GM12878 (cell line): ENCODE measurements at regions not wholly inside any gene's neighbourhood (a gene's known extent, or its start where the extent isn't known, plus 50 kb on each side); places are given as distances from the start of the nearest gene placed in this dataset.

Experiments
- ATF3 ChIP-seq: IDR thresholded peaks from 2 replicates; pipeline ENCODE4 v1.6.1; 2011; ENCODE audit warnings: low read depth, mild to moderate bottlenecking, low read length, moderate library complexity, borderline replicate concordance; ENCODE audit errors: extremely low read depth
- BRCA1 ChIP-seq: IDR thresholded peaks from 2 replicates; pipeline ENCODE4 v1.6.1; 2011; ENCODE audit warnings: low read depth, low read length, improper control_type of control experiment
- CHD2 ChIP-seq: IDR thresholded peaks from 2 replicates; pipeline ENCODE4 v1.6.1; 2011; ENCODE audit warnings: low read depth, low read length, improper control_type of control experiment, borderline replicate concordance
- DPF2 ChIP-seq: fragments of 450-650 bp; IDR thresholded peaks from 2 replicates; pipeline ENCODE4 v1.6.1; 2017; ENCODE audit warnings: mild to moderate bottlenecking
- EP300 ChIP-seq, 2 experiments: fragments of 150-350 bp in 1 of 2; IDR thresholded peaks; 2 replicates each; pipeline ENCODE4 v1.6.1; 2011 to 2012; ENCODE audit warnings: low read depth in 2 of 2, low read length in 2 of 2, borderline replicate concordance in 1 of 2, improper control_type of control experiment in 1 of 2, inconsistent platforms in 1 of 2; ENCODE audit not compliant: control insufficient read depth in 1 of 2
- EZH2 ChIP-seq: IDR thresholded peaks from 2 replicates; pipeline ENCODE4 v1.6.1; 2012; ENCODE audit warnings: low read depth, mild to moderate bottlenecking, control low read depth, inconsistent platforms, low read length, borderline replicate concordance; ENCODE audit not compliant: control insufficient read depth
- POLR2A ChIP-seq: IDR thresholded peaks from 2 replicates; pipeline ENCODE4 v1.6.1; 2011; ENCODE audit warnings: low read depth, mild to moderate bottlenecking, low read length
- SPI1 ChIP-seq: IDR thresholded peaks from 2 replicates; pipeline ENCODE4 v1.6.1; 2011; ENCODE audit warnings: low read depth, mild to moderate bottlenecking, low read length, moderate library complexity, borderline replicate concordance; ENCODE audit not compliant: insufficient read depth
- SRF ChIP-seq, 2 experiments: IDR thresholded peaks; 2 replicates each; pipeline ENCODE4 v1.6.1; 2011; ENCODE audit warnings: low read depth in 2 of 2, low read length in 2 of 2, mild to moderate bottlenecking in 1 of 2, moderate library complexity in 1 of 2
- USF2 ChIP-seq: IDR thresholded peaks from 2 replicates; pipeline ENCODE4 v1.6.1; 2011; ENCODE audit warnings: low read depth, low read length, improper control_type of control experiment, borderline replicate concordance
- YY1 ChIP-seq: IDR thresholded peaks from 2 replicates; pipeline ENCODE4 v1.6.1; 2011; ENCODE audit warnings: low read depth, mild to moderate bottlenecking, low read length
- TF ChIP-seq, protein P1 (sequence below), 3 experiments: IDR thresholded peaks in 2 of 3; conservative IDR thresholded peaks in 1 of 3; 2 replicates each; pipeline ENCODE4 v1.5.1; 2011; ENCODE audit warnings: low read depth in 3 of 3, low read length in 3 of 3, mild to moderate bottlenecking in 3 of 3, control low read depth in 2 of 3, moderate library complexity in 2 of 3, inconsistent platforms in 1 of 3, mixed read lengths in 1 of 3; ENCODE audit not compliant: control insufficient read depth in 2 of 3, insufficient read depth in 1 of 3; ENCODE audit errors: extremely low read depth in 1 of 3

- TF ChIP-seq EP300 (IDR thresholded peaks at IDR 0.05; ENCODE audit: borderline replicate concordance in 1 of 2, control insufficient read depth in 1 of 2, low read depth in 2 of 2, low read length in 2 of 2) (no peak), POLR2A (no peak), CHD2 (no peak), EZH2 (no peak), BRCA1 (no peak), USF2 (no peak), DPF2 (no peak), SRF (IDR thresholded peaks at IDR 0.05; ENCODE audit: low read depth in 2 of 2, low read length in 2 of 2) (no peak), ATF3 (no peak), SPI1 (no peak), YY1 (no peak)
- TF ChIP-seq, protein P1, sequence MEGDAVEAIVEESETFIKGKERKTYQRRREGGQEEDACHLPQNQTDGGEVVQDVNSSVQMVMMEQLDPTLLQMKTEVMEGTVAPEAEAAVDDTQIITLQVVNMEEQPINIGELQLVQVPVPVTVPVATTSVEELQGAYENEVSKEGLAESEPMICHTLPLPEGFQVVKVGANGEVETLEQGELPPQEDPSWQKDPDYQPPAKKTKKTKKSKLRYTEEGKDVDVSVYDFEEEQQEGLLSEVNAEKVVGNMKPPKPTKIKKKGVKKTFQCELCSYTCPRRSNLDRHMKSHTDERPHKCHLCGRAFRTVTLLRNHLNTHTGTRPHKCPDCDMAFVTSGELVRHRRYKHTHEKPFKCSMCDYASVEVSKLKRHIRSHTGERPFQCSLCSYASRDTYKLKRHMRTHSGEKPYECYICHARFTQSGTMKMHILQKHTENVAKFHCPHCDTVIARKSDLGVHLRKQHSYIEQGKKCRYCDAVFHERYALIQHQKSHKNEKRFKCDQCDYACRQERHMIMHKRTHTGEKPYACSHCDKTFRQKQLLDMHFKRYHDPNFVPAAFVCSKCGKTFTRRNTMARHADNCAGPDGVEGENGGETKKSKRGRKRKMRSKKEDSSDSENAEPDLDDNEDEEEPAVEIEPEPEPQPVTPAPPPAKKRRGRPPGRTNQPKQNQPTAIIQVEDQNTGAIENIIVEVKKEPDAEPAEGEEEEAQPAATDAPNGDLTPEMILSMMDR (IDR thresholded peaks at IDR 0.05 in 2 of 3, conservative IDR thresholded peaks at IDR 0.05 in 1 of 3; ENCODE audit: control insufficient read depth in 2 of 3, extremely low read depth in 1 of 3, insufficient read depth in 1 of 3, low read depth in 3 of 3, low read length in 3 of 3), result no peak
Observed at GRCh38 chr9:120182011-120182410, 398.0 kb downstream of the CDK5RAP2 start.
